ENCODE measurements at regions not wholly inside any gene's neighbourhood (a gene's known extent, or its start where the extent isn't known, plus 50 kb on each side); places are given as distances from the start of the nearest gene placed in this dataset.

GRCh38 chr6:111959766-111960165 lies 86.5 kb upstream of the FYN start:
- no peak for DNase-seq

GRCh38 chr6:111967131-111967530 lies 86.8 kb upstream of the CCN6 start:
- DNase-seq: no peak

- DNase-seq: no peak
Observed at GRCh38 chr6:111970426-111970825, 83.5 kb upstream of the CCN6 start.

GRCh38 chr6:111971181-111971841 lies 82.6 kb upstream of the CCN6 start:
- DNase-seq: no peak

- no peak for DNase-seq
Observed at GRCh38 chr6:111971866-111972532, 81.9 kb upstream of the CCN6 start.

GRCh38 chr6:111972745-111973117 lies 81.2 kb upstream of the CCN6 start:
- DNase-seq: no peak

- DNase-seq: peak; percentile 67
Observed at GRCh38 chr6:111973118-111973761, 80.7 kb upstream of the CCN6 start.

GRCh38 chr6:111973927-111974639 lies 79.8 kb upstream of the CCN6 start:
- DNase-seq: no peak

GRCh38 chr6:111975466-111975865 lies 78.4 kb upstream of the CCN6 start:
- no peak for DNase-seq

- DNase-seq: no peak
Observed at GRCh38 chr6:111976139-111976538, 77.8 kb upstream of the CCN6 start.

GRCh38 chr6:111978532-111979149 lies 75.3 kb upstream of the CCN6 start:
- no peak for DNase-seq

GRCh38 chr6:111979633-111980032 lies 74.3 kb upstream of the CCN6 start:
- no peak for DNase-seq

- DNase-seq: no peak
Observed at GRCh38 chr6:111980143-111980542, 73.8 kb upstream of the CCN6 start.

GRCh38 chr6:111980971-111981840 lies 72.7 kb upstream of the CCN6 start:
- DNase-seq: no peak

- no peak for DNase-seq
Observed at GRCh38 chr6:111982681-111983080, 71.2 kb upstream of the CCN6 start.

GRCh38 chr6:111983193-111983592 lies 70.7 kb upstream of the CCN6 start:
- no peak for DNase-seq

- DNase-seq: peak; percentile 35
Observed at GRCh38 chr6:111984081-111984480, 69.8 kb upstream of the CCN6 start.

GRCh38 chr6:111984516-111985201 lies 69.2 kb upstream of the CCN6 start:
- no peak for DNase-seq

GRCh38 chr6:111985202-111985731 lies 68.6 kb upstream of the CCN6 start:
- peak; percentile 37 for DNase-seq

- DNase-seq: no peak
Observed at GRCh38 chr6:111986651-111987050, 67.3 kb upstream of the CCN6 start.

- no peak for DNase-seq
Observed at GRCh38 chr6:111987295-111987694, 66.6 kb upstream of the CCN6 start.
